Right ventricle myocardium inferior (tissue), 1 donor: ENCODE measurements at regions not wholly inside any gene's neighbourhood (a gene's known extent, or its start where the extent isn't known, plus 50 kb on each side); places are given as distances from the start of the nearest gene placed in this dataset.
"Not testable (repeated sequence)": the region's sequence is repeated elsewhere in the genome, so short reads cannot be mapped to it uniquely, and the experiment has no call there.

Experiments used
- ATAC-seq: fragments of 200-7000 bp; cut with Tn5 transposase; one replicate; pipeline ENCODE4 v1.9.1; 2020; ENCODE audit warnings: mild to moderate bottlenecking, moderate library complexity
- DNase-seq: peaks from one replicate; pipeline ENCODE4 v3.0.0; 2021; ENCODE audit errors: missing footprints
- intact Hi-C: fragments of 100-400 bp; cut with DNase I; formaldehyde crosslinking; loops from one replicate; pipeline ENCODE4 v1.11.0; 2022
- donor health status: DM: no; HTN: yes; CAD: no; lungs with severe emphysema.

DNA sequence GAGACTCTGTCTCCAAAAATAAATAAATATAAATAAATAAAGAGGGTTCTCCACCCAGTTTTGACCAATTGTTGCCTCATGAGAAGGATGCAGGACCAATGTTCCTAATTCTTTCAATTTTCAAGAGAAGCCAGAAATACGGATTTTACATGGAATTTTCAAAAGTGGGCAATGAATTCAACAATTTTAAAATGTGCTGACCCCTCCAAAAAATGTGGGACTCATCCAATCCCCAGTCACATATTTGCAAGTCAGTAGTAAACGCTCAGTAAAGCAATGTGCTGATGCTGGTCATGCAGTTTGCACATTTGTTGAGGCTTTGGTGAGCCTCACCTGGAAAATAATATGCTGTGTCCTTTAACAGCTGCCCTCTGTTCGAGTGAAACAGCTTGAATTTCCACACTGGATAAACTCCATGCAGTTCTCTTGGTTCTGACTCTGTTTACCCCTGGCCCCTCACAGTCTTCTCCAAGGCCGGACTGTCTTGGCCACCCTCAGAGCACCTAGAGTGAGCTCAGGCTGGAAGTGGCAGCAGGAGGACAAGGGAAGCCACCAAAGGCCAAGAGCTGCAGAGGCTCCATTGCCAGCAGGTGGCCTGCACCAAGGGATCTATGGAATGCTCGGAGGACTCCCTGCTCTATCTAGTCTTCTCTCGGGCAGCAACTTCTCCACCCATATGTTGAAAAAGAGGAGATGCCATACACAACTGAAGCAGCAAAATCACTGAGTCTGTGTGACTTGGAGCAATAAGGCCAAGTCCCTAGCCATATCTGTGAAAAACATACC lies 246.8 kb downstream of the UACA start:
- no peak for ATAC-seq
- no peak for DNase-seq
- intact Hi-C loops = no loop called here

DNA sequence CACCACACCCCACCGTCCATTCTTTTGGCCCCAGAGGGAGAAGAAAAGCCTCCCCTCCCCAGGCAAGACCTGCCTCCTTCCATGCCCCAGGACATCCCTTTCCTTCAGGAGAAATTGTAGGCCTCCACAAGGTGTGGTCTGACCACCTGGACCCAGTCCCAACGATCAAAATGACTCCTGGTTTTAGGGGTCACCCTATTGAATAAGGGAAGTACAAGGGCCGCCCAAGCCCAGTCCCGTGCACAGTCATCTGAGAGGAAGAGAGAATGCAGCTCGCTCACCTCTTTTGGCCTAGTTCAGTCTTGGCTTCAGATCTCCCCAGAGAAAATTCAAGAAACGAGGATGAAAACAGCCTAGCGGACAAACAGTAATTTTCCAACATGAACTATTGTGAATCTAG lies 249.1 kb downstream of the UACA start:
- DNase-seq (peak; percentile 37), ATAC-seq (no peak)
- intact Hi-C loops = no loop called here

- no peak for ATAC-seq
- intact Hi-C loops = no loop called here
Observed at GRCh38 chr15:70513819-70514218, 249.5 kb downstream of the UACA start.

DNA sequence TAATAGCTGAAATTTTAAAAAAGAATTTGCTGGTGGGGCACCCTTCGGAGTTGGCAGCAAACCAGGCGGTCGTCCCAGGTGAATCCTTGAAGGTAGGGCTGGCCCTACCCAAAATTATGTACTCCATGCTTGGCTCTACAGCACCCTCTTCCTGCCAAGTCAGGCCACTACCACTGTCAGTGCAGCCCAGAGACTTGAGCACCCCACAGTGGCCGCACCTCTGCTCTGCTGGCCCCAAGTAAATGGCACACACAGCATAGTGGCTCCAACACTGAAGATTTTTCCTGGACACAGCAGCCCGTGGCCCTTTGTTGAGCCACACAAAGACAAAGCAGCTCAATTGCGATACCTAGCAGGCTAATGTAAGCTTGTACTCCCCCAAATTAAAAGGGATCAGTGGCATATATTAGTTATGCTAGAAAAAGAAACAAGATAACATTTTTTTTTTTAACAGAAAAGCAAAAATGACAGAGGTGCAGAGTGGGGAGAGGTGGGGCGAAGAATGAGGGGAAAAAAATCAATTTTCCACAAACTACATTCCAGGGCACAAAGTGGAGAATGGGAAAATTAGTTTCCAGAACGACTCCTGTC lies 250.5 kb downstream of the UACA start:
- ATAC-seq (peak; percentile 67), DNase-seq (peak; percentile 83)
- intact Hi-C loops = no loop called here

More at GRCh38 chr15:70513819-70514218, 249.5 kb downstream of the UACA start:
- DNase-seq = no peak

DNA sequence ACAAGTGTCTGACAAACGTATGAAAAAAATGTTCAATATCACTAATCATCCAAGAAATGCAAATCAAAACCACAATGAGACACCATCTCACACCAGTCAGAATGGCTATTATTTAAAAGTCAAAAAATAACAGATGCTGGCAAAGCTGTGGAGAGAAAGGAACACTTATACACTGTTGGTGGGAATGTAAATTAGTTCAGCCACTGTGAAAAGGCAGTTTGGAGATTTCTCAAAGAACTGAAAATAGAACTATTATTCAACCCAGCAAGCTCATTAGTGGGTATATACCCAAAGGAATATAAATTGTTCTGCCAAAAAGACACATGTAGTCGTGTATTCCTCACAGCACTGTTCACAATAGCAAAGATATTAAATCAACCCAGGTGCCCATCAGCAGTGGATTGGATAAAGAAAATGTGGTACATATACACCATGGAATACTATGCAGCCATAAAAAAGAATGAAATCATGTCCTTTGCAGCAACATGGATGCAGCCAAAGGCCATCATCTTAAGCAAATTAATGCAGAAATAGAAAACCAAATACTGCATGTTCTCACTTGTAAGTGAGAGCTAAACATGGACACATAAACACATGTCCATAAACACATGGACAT lies 251.3 kb downstream of the UACA start:
- intact Hi-C loops, DNase-seq, ATAC-seq: not testable (repeated sequence)

DNA sequence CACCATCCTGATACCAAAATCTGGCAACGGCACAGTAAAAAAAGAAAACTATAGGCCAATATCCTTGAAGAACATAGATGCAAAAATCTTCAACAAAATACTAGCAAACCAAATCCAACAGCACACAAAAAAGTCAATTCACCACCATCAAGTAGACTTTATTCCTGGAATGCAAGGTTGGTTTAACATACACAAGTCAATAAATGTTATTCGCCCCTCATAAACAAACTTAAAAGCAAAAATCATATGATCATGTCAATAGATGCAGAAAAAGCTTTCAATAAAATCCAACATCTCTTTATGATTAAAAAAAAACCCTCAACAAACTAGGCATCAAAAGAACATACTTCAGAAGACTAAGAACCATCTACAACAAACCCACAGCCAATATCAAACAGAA lies 252.9 kb downstream of the UACA start:
- DNase-seq (no peak), ATAC-seq (no peak)
- intact Hi-C loops = no loop called here

DNA sequence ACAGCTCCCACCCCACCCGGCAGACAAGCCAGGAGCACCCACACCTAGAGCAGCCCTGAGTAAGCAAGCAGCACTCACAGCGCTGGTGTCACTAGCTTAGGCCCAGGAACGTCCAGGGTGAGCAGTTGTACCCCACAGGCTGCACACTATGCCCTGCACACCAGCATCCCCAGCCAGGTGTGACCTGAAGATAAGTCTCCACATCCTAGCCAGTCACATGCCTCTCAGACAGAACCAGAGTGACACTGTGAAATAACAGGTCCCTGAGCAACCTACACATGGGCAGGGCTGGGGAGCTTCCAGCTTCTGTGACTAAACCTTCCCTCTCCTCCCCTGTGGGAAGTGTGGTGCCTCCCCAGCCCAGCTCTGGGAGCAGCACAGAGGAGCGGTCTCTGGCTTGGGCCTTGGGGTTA lies 253.6 kb downstream of the UACA start:
- no peak for DNase-seq
- intact Hi-C loops = no loop called here

GRCh38 chr15:70509282-70509662 lies 254.1 kb downstream of the UACA start:
- no peak for DNase-seq
- intact Hi-C loops = no loop called here
- ATAC-seq = no peak

More for the DNA sequence above, 253.6 kb downstream of the UACA start:
- ATAC-seq = no peak

DNA sequence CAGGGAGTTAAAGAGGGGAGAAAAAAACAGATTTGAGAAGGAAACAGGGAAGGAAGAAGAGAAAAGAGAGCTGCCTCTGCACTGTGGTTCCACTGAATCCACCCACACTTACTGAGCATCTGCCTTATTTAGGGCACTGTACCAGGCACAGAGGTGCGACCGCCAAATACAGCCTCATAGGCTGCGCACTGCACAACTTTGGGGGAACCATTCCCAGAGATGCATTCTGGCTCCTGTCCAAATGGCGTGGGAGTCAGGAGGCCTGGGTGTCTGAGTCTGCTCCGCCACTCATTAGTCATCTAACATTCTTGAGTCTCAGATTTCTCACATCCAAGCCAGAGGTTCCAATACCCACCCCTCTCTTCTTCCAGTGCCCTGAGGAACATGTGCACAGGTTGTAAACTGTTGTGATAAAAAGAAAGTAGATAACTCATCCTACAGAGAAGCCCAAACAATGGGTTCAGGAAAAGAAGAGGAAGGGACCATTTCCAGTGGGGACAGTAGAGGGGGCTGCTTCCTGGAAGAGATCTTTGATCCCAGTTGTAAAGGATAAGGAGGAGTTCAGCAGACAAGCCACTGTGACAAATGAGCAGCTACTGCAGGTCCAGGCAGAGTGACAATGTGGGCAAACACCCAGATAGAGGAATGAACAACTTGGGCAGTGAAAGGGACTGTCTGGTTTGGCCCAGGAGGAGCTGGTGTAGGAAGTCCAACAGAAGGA lies 254.6 kb downstream of the UACA start:
- DNase-seq (no peak), ATAC-seq (no peak)
- intact Hi-C loops = no loop called here

- ATAC-seq (no peak), DNase-seq (no peak)
- intact Hi-C loops = no loop called here
Observed at GRCh38 chr15:70507772-70508371, 255.5 kb downstream of the UACA start.

- intact Hi-C loops = no loop called here
- ATAC-seq (no peak), DNase-seq (no peak)
Observed at GRCh38 chr15:70505936-70506912, 257.1 kb downstream of the UACA start.

- DNase-seq (no peak), ATAC-seq (no peak)
- intact Hi-C loops = no loop called here
Observed at GRCh38 chr15:70505411-70505919, 257.9 kb downstream of the UACA start.

DNA sequence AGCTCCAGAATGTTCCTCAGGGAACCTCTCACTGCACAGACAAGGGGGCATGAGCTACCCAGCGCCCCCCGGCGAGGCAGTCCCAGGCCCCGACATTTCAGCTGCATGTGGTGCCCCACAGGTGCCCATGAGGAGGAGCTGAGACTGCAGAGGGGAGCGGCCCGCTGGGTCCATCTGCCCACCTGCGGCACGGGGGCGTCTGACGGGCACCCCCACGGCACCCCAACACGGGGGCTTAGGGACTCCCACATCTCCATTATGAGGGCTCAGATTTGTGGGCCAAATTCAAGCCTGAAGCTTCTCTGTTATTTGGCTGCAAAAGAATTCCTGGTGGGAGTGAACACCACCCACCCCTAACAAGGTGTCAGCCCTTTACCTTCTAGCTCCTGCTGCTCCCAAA lies 258.4 kb downstream of the UACA start:
- no peak for ATAC-seq
- DNase-seq = no peak
- intact Hi-C loops = no loop called here

GRCh38 chr15:70504299-70504951 lies 258.9 kb downstream of the UACA start:
- DNase-seq (peak; percentile 82), ATAC-seq (peak; percentile 75)
- intact Hi-C loops = no loop called here

DNA sequence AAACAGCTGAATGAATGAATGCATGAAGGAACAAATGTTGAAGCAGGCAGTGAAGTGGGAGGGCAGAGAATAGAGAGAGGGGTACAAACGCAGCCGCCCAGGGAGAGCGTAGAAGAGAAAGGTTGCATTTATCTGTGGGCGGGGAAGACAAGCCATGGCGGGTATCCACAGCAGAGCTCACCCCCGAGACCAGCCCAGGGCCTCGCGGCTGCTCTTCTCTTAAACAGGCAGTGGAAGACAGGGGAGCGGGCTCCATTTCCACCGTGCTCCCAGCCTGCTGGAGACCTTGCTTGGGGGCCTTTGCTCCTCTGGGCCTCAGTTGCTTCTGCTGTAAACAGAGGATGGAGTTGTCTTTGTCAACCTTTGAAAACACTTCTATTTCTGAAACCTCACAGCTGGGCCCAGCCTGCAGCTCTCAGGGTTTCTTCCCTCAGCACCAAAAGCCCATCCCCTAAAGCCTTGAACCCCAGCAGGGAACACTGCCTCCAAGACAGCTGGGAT lies 259.5 kb downstream of the UACA start:
- no peak for DNase-seq
- ATAC-seq = no peak
- intact Hi-C loops = no loop called here

- ATAC-seq = no peak
- DNase-seq = no peak
- intact Hi-C loops = no loop called here
Observed at GRCh38 chr15:70503073-70503745, 260.1 kb downstream of the UACA start.

DNA sequence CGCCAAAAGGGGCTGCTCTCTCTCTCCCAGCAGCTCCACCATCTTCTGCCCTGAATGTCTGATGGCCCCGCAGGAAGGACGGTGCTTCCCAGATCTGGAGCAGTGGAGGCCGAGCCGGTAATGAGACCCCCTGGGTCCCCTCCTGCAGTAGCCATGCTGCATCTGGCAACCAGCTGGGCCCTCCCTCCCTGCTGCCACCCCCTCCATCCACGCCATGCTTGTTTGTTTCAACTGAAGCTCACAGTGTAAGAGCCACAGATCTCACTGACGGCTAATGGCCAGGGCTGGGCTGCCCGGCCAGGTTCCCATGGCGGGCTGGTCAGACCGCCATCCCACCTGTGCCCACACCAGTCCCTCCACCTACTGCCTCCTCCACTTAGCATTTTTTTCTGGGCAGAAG lies 260.8 kb downstream of the UACA start:
- no peak for ATAC-seq
- DNase-seq = no peak
- intact Hi-C loops = no loop called here
